IMR-90 (cell line): ENCODE measurements at regions not wholly inside any gene's neighbourhood (a gene's known extent, or its start where the extent isn't known, plus 50 kb on each side); places are given as distances from the start of the nearest gene placed in this dataset.

Experiments used
- BHLHE40 ChIP-seq: fragments of 150-350 bp; IDR thresholded peaks from 2 replicates; pipeline ENCODE4 v1.6.1; 2016; ENCODE audit warnings: mild to moderate bottlenecking, low read depth, low read length
- CEBPB ChIP-seq: IDR thresholded peaks from 2 replicates; pipeline ENCODE4 v1.6.1; 2012; ENCODE audit warnings: low read depth, low read length, improper control_type of control experiment
- CHD1 ChIP-seq: IDR thresholded peaks from 2 replicates; pipeline ENCODE4 v1.6.1; 2012; ENCODE audit warnings: low read depth, low read length, improper control_type of control experiment
- ELK1 ChIP-seq: fragments of 150-350 bp; IDR thresholded peaks from 2 replicates; pipeline ENCODE4 v1.6.1; 2016; ENCODE audit warnings: low read depth, mild to moderate bottlenecking, low read length, moderate library complexity, borderline replicate concordance
- MAFK ChIP-seq: IDR thresholded peaks from 2 replicates; pipeline ENCODE4 v1.6.1; 2012; ENCODE audit warnings: low read depth, low read length, improper control_type of control experiment
- MAZ ChIP-seq: IDR thresholded peaks from 2 replicates; pipeline ENCODE4 v1.6.1; 2012; ENCODE audit warnings: low read depth, mild to moderate bottlenecking, low read length, improper control_type of control experiment, moderate library complexity, borderline replicate concordance
- MXI1 ChIP-seq: IDR thresholded peaks from 2 replicates; pipeline ENCODE4 v1.6.1; 2012; ENCODE audit warnings: low read depth, mild to moderate bottlenecking, low read length, moderate library complexity, borderline replicate concordance
- POLR2A ChIP-seq: IDR thresholded peaks from 2 replicates; pipeline ENCODE4 v1.6.1; 2012; ENCODE audit warnings: mild to moderate bottlenecking, low read depth, low read length
- RAD21 ChIP-seq: IDR thresholded peaks from 2 replicates; pipeline ENCODE4 v1.6.1; 2012; ENCODE audit warnings: low read length, improper control_type of control experiment
- RCOR1 ChIP-seq: IDR thresholded peaks from 2 replicates; pipeline ENCODE4 v1.6.1; 2012; ENCODE audit warnings: mild to moderate bottlenecking, low read length, improper control_type of control experiment; ENCODE audit not compliant: insufficient replicate concordance
- SMC3 ChIP-seq: fragments of 150-350 bp; IDR thresholded peaks from 2 replicates; pipeline ENCODE4 v1.6.1; 2016; ENCODE audit warnings: low read depth, mild to moderate bottlenecking, antibody characterized with exemption, low read length, moderate library complexity
- TF ChIP-seq, protein P1 (sequence below): conservative IDR thresholded peaks from 2 replicates; pipeline ENCODE4 v1.5.1; 2012; ENCODE audit warnings: mild to moderate bottlenecking, low read depth, low read length, improper control_type of control experiment
- TF ChIP-seq, protein P2 (sequence below): fragments of 150-350 bp; IDR thresholded peaks from 2 replicates; pipeline ENCODE4 v1.6.1; 2017; ENCODE audit warnings: mild to moderate bottlenecking, antibody characterized with exemption, low read length, low read depth

DNA sequence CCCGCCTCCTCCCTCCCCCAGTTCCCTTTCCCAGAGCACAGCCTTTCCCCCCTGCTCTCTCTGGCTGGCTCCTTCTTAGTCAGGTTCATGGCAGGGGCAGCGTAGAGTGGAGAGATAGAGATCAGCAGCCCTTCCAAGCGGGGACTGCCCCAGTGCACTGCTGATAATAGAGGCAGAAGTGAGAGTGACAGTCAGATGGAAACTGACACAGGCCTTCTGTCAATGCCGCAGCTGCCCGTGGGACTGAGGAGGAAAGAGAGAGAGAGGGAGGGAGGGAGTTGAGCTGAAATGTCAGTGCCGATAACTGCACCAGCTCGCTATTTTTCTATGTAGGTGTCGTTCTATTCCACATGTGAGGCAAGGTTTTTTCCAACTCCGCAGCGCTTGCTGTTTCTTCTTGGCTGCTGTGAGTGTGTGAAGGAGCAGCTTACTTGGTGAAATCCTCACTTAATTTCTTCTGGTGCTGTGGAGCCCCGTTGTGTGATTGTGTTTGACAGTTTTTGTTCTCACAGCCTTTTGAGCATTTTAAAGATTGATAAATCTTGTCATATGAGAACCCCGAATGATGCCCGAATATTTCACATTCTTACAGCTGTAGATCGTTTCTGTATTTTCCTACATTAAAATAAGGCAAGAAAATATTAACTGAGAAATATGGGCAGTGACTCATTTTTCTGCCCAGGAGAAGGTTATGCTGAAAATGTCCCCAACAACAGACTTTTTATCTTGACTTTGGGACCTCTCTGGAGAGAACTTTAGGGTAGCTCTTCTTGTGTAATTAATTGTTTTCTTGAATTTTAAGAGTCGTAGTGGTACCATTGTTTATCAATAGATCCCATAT is 386.4 kb upstream of the MMS22L start:
- TF ChIP-seq, protein P1, sequence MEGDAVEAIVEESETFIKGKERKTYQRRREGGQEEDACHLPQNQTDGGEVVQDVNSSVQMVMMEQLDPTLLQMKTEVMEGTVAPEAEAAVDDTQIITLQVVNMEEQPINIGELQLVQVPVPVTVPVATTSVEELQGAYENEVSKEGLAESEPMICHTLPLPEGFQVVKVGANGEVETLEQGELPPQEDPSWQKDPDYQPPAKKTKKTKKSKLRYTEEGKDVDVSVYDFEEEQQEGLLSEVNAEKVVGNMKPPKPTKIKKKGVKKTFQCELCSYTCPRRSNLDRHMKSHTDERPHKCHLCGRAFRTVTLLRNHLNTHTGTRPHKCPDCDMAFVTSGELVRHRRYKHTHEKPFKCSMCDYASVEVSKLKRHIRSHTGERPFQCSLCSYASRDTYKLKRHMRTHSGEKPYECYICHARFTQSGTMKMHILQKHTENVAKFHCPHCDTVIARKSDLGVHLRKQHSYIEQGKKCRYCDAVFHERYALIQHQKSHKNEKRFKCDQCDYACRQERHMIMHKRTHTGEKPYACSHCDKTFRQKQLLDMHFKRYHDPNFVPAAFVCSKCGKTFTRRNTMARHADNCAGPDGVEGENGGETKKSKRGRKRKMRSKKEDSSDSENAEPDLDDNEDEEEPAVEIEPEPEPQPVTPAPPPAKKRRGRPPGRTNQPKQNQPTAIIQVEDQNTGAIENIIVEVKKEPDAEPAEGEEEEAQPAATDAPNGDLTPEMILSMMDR: no peak
- TF ChIP-seq RAD21 (no peak), POLR2A (no peak), BHLHE40 (no peak), MAFK (no peak), RCOR1 (no peak), CEBPB (no peak), CHD1 (no peak), SMC3 (no peak), ELK1 (no peak), MAZ (no peak), MXI1 (no peak)
- TF ChIP-seq, protein P2, sequence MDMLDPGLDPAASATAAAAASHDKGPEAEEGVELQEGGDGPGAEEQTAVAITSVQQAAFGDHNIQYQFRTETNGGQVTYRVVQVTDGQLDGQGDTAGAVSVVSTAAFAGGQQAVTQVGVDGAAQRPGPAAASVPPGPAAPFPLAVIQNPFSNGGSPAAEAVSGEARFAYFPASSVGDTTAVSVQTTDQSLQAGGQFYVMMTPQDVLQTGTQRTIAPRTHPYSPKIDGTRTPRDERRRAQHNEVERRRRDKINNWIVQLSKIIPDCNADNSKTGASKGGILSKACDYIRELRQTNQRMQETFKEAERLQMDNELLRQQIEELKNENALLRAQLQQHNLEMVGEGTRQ: no peak
